GM13976 (cell line): ENCODE measurements at regions not wholly inside any gene's neighbourhood (a gene's known extent, or its start where the extent isn't known, plus 50 kb on each side); places are given as distances from the start of the nearest gene placed in this dataset.

Source experiments
- DNase-seq: peaks from one replicate; pipeline ENCODE4 v3.0.0; 2012; ENCODE audit warnings: low spot score
- in situ Hi-C: fragments of 300-500 bp; cut with MboI; formaldehyde crosslinking; loops from one replicate; pipeline ENCODE4 v1.12.0; 2022; ENCODE audit warnings: low sequenced_read_pairs, mixed read lengths, inconsistent platforms; ENCODE audit not compliant: unreplicated experiment
- TF ChIP-seq, protein P1 (sequence below): IDR thresholded peaks from 2 replicates; pipeline ENCODE4 v1.5.1; 2012; ENCODE audit warnings: borderline replicate concordance, mild to moderate bottlenecking; ENCODE audit not compliant: insufficient read depth; ENCODE audit errors: extremely low read depth, missing control alignments, control extremely low read depth

DNA sequence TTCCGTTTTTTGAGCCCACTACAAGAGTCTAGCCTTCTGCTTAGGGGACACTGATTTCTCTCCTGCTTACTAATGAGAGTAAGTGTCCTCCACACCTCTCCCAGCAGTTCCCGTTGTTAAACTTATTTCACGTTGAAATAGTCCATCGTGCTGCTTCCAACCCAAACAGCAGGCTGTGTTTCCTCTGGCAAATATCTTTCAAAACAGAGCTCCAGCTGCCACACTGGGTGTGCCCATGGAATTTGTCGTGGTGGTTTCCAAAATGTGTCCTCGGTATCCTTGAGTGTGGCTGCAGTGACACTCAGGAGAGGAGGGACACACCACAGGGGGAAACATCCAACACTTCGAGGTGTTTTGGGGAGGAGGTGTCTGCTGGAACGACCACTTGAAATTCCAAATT lies 176.5 kb upstream of the RALGAPA2 start:
- TF ChIP-seq, protein P1, sequence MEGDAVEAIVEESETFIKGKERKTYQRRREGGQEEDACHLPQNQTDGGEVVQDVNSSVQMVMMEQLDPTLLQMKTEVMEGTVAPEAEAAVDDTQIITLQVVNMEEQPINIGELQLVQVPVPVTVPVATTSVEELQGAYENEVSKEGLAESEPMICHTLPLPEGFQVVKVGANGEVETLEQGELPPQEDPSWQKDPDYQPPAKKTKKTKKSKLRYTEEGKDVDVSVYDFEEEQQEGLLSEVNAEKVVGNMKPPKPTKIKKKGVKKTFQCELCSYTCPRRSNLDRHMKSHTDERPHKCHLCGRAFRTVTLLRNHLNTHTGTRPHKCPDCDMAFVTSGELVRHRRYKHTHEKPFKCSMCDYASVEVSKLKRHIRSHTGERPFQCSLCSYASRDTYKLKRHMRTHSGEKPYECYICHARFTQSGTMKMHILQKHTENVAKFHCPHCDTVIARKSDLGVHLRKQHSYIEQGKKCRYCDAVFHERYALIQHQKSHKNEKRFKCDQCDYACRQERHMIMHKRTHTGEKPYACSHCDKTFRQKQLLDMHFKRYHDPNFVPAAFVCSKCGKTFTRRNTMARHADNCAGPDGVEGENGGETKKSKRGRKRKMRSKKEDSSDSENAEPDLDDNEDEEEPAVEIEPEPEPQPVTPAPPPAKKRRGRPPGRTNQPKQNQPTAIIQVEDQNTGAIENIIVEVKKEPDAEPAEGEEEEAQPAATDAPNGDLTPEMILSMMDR: no peak
- in situ Hi-C loops: no loop called here
- DNase-seq: no peak

DNA sequence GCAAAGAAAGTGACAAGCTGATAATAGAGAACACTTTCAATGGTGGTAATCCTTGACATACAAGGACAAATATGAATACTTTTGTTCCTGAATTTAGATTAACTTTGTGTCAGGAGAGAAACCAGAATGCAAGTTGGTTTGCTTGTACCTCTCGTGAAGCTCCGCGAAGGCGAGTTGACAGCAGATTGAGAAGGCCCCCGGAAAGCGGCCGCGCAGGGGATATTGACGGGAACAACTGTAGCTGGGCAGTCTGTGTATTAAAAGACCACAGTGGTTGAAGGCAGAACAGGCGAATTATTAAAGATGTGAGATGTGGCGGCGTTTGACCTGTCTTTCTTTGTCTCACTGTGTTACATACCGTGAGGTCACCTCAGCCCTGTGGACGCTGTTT lies 175.8 kb upstream of the RALGAPA2 start:
- TF ChIP-seq, protein P1: no peak

DNA sequence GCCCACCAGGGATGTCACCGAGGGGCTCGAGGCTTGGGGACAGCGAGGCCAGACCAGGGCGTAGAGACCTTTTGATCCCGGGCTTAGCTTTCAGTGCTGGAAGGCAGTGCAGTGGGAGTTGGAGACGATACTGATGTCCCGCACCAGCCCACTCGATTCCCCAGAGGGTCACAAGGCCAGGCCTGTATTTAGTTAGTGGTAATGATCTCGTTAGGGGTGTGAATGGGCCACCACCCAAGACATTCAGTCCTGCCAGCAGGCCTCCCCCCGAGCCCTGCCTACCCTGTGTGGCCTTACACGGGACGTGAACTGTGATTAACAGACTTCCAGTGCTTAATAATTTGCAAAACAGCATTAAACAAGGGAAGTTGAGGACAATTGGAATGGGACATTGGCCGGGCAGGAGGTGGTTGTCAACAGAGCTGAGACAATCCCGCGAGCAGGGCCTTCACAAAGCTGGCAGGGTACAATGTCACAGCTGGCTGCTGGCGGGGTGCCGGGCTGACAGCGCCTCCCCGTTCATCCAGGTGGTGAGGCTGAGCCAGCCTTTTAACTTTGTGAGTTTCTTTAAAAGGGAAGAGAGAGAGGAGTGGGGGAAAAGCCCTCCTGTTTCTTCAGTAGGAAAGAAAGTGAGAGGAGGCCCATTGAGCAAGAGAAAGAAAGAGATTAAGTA lies 175.3 kb upstream of the RALGAPA2 start:
- DNase-seq: no peak
- in situ Hi-C loops: no loop called here

More for the DNA sequence above, 175.8 kb upstream of the RALGAPA2 start:
- DNase-seq: no peak
- in situ Hi-C loops: no loop called here

DNA sequence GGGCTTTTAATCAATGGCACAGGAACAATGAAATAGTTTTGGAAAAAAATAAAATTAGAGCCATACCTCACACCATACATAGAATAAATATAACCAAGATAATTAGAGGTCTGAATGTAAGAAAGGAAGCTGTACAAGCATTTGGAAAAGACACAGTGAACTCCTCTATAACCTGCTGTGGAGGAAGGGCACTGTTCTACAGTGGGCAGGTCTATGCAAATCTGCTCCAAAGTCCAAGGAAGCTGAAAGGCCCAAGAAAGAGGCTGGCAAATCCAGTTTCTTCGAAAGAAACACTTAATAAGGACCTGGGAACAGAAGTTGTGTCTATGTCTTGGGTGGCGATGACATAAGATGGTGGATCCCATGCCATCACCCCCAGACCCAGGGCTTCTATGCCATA lies 169.4 kb upstream of the RALGAPA2 start:
- TF ChIP-seq, protein P1: no peak
- in situ Hi-C loops: no loop called here
- no peak for DNase-seq

More for the DNA sequence above, 175.3 kb upstream of the RALGAPA2 start:
- TF ChIP-seq, protein P1: no peak

DNA sequence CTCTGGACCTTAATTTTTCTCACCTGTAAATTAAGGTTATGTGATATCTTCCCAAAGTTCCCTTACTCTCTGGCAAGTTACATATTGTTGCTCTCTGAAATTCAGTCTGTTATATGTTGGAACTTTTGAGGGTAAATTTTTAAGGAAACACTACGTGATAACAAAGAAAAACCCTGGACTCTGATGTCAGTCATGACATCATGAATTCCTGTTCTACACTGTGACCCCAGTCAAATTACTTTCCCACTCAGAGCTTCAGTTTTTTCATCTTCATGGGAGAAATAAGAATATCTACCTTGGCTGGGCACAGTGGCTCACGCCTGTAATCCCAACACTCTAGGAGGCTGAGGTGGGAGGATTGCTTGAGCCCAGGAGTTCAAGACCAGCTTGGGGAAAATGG lies 164.6 kb upstream of the RALGAPA2 start:
- TF ChIP-seq, protein P1: no peak
- DNase-seq: no peak
- in situ Hi-C loops: no loop called here

DNA sequence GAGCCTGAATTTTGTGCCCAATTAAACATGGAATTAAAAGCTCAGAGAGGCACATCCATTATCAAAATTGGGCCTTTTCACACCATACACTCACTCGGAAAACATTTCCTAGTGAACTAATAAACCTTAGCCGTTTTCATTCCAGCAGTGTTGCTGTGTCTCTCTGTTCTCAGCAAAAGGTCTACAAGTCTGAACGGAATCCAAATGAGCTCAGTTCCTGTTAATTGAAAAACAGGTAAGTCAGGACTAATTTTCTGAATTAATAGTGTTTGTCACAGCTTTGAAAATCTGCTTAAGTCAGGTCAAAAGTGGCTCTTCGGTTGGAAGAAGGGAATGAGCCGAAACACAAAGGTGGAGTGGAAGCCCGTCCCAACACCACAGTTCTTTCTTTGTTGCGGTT lies 163.3 kb upstream of the RALGAPA2 start:
- in situ Hi-C loops: no loop called here
- TF ChIP-seq, protein P1: no peak
- no peak for DNase-seq
